ENCODE measurements at regions not wholly inside any gene's neighbourhood (a gene's known extent, or its start where the extent isn't known, plus 50 kb on each side); places are given as distances from the start of the nearest gene placed in this dataset.

DNA sequence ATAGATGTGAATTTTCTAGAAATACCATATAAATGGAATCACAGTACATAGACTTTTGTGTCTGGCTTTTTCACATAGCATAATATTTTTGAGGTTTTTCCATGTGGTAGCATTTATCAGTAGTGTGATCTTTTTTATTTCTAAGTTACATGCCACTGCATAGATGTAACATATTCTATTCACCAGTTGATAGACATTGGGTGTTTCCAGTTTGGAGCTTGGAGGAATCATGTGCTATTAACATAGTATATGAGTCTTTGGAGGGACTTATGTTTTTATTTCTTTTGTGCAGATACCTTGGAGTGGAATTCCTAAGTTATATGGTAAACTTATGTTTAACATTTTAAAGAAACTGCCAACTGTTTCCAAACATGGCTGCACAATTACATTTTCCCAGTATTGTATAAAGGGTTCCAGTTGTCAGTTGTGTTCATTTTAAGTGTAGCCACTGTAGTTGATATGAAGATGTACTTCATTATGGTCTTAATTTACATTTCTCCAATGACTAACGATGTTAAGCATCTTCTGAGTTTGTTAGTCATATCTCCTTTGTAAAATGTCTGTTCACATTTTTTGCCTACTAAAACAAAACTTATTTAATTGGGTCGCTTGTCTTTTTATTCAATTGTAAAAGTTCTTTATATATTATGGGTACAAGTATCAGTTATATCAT, 145.7 kb upstream of the TRPC6 start:
- Histone ChIP-seq H3K27me3 (ENCODE audit: control insufficient read depth in 3 of 3, insufficient read depth in 3 of 3, low read length in 2 of 3) (no peaks in the 10 kb centered on the region), H3K9ac (ENCODE audit: insufficient read depth in 1 of 2, low read length in 2 of 2) (no peak overlapping the region), H3K4me1 (ENCODE audit: control insufficient read depth in 5 of 5, insufficient read depth in 5 of 5, low read length in 5 of 5) (peaks cover 0 to 8% (median 0%) of the 10 kb centered on the region in 5 donors), H3K27ac (ENCODE audit: low read depth in 1 of 2, low read length in 1 of 2) (no peak overlapping the region), H3K9me3 (ENCODE audit: control insufficient read depth in 4 of 4, insufficient read depth in 3 of 4, low read length in 3 of 4) (no peaks in the 10 kb centered on the region), H3K36me3 (ENCODE audit: control insufficient read depth in 4 of 4, insufficient read depth in 4 of 4, low read length in 4 of 4) (no peaks in the 10 kb centered on the region), H3K4me3 (no peak overlapping the region)
- no peak for TF ChIP-seq CTCF (IDR thresholded peaks at IDR 0.05; ENCODE audit: control extremely low read depth, extremely low read depth)
- 80 to 90% methylated on average over 2 of the region's 2 CpGs for WGBS, 2 donors
- no peak for DNase-seq
- no peak for ATAC-seq (ENCODE audit: insufficient read depth, low FRiP score)

GRCh38 chr11:101727451-101727850, 143.6 kb upstream of the TRPC6 start:
- H3K36me3 ChIP-seq (ENCODE audit: control insufficient read depth in 4 of 4, insufficient read depth in 4 of 4, low read length in 4 of 4), result no peaks in the 10 kb centered on the region
- TF ChIP-seq CTCF (IDR thresholded peaks at IDR 0.05; ENCODE audit: control extremely low read depth, extremely low read depth), result no peak
- H3K27ac ChIP-seq (ENCODE audit: low read depth in 1 of 2, low read length in 1 of 2), result no peak overlapping the region
- WGBS, 2 donors, result 41 to 77% methylated on average over 3 of the region's 3 CpGs
- peak overlapping the region in 1 of 2 donors; percentile 28 for H3K9ac ChIP-seq (ENCODE audit: insufficient read depth in 1 of 2, low read length in 2 of 2)
- no peaks in the 10 kb centered on the region for H3K27me3 ChIP-seq (ENCODE audit: control insufficient read depth in 3 of 3, insufficient read depth in 3 of 3, low read length in 2 of 3)
- H3K9me3 ChIP-seq (ENCODE audit: control insufficient read depth in 4 of 4, insufficient read depth in 3 of 4, low read length in 3 of 4), result no peaks in the 10 kb centered on the region
- H3K4me1 ChIP-seq (ENCODE audit: control insufficient read depth in 5 of 5, insufficient read depth in 5 of 5, low read length in 5 of 5), result peaks cover 0 to 8% (median 0%) of the 10 kb centered on the region in 5 donors
- no peak for ATAC-seq (ENCODE audit: insufficient read depth, low FRiP score)
- DNase-seq, result peak in 2 of 3 donors; percentile 31 to 33
- no peak overlapping the region for H3K4me3 ChIP-seq

DNA sequence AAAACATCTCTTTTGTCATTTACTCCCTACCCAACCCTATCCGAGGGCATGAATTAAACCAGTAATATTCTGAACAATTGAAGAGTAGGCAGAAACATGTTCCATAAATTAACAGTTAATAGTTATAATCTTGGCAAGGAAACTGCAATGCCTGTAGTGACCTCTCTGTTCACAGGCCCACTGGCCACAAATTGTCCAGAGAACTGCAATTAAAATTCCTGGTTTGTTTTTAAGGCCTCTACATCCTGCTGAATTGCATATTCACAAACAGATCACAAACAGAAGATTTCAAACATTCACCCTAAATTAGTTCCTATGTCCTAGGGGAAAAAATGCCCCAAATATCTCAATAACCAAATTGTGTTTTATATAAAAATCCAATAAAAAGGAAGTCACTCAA, 143.2 kb upstream of the TRPC6 start:
- no peaks in the 10 kb centered on the region for H3K36me3 ChIP-seq (ENCODE audit: control insufficient read depth in 4 of 4, insufficient read depth in 4 of 4, low read length in 4 of 4)
- H3K9me3 ChIP-seq (ENCODE audit: control insufficient read depth in 4 of 4, insufficient read depth in 3 of 4, low read length in 3 of 4), result no peaks in the 10 kb centered on the region
- H3K4me1 ChIP-seq (ENCODE audit: control insufficient read depth in 5 of 5, insufficient read depth in 5 of 5, low read length in 5 of 5), result peaks cover 0 to 8% (median 0%) of the 10 kb centered on the region in 5 donors
- no peak overlapping the region for H3K27ac ChIP-seq (ENCODE audit: low read depth in 1 of 2, low read length in 1 of 2)
- TF ChIP-seq CTCF (IDR thresholded peaks at IDR 0.05; ENCODE audit: control extremely low read depth, extremely low read depth), result no peak
- ATAC-seq (ENCODE audit: insufficient read depth, low FRiP score), result no peak
- no peaks in the 10 kb centered on the region for H3K27me3 ChIP-seq (ENCODE audit: control insufficient read depth in 3 of 3, insufficient read depth in 3 of 3, low read length in 2 of 3)
- WGBS, 2 donors, result 74 to 84% methylated on average over 1 of the region's 1 CpG
- peak in 2 of 3 donors; percentile 37 to 40 for DNase-seq
- no peak overlapping the region for H3K4me3 ChIP-seq
- H3K9ac ChIP-seq (ENCODE audit: insufficient read depth in 1 of 2, low read length in 2 of 2), result no peak overlapping the region

DNA sequence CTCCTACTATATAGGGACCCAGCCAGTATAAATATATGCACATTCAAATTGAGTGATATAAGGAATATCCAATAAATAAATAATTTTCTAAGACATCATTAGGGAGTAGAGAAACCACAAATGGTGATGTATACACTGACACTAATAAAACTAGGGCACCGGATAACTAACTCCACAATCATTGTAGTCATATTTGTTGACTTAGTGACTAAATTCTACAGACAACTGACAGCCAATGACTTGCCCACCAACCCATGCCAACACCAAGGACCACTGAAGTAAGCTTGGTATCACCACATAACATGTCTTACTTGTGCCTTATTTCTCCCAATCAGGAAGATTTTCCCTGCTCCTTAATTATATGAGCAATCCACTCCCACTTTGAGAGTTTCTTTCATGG, 139.6 kb upstream of the TRPC6 start:
- Histone ChIP-seq H3K4me3 (no peak overlapping the region), H3K27me3 (ENCODE audit: control insufficient read depth in 3 of 3, insufficient read depth in 3 of 3, low read length in 2 of 3) (no peaks in the 10 kb centered on the region), H3K9me3 (ENCODE audit: control insufficient read depth in 4 of 4, insufficient read depth in 3 of 4, low read length in 3 of 4) (no peaks in the 10 kb centered on the region), H3K36me3 (ENCODE audit: control insufficient read depth in 4 of 4, insufficient read depth in 4 of 4, low read length in 4 of 4) (no peaks in the 10 kb centered on the region), H3K9ac (ENCODE audit: insufficient read depth in 1 of 2, low read length in 2 of 2) (no peak overlapping the region), H3K4me1 (ENCODE audit: control insufficient read depth in 5 of 5, insufficient read depth in 5 of 5, low read length in 5 of 5) (peaks cover 0 to 8% (median 0%) of the 10 kb centered on the region in 5 donors), H3K27ac (ENCODE audit: low read depth in 1 of 2, low read length in 1 of 2) (no peak overlapping the region)
- ATAC-seq (ENCODE audit: insufficient read depth, low FRiP score) (no peak), DNase-seq (no peak)
- no peak for TF ChIP-seq CTCF (IDR thresholded peaks at IDR 0.05; ENCODE audit: control extremely low read depth, extremely low read depth)
- WGBS, 2 donors, result 90 to 93% methylated on average over 1 of the region's 1 CpG
